GM21717 (cell line): ENCODE measurements at regions not wholly inside any gene's neighbourhood (a gene's known extent, or its start where the extent isn't known, plus 50 kb on each side); places are given as distances from the start of the nearest gene placed in this dataset.
"Not testable (repeated sequence)": the region's sequence is repeated elsewhere in the genome, so short reads cannot be mapped to it uniquely, and the experiment has no call there.

Source experiments
- ATAC-seq: cut with Tn5 transposase; IDR thresholded peaks from one replicate; pipeline ENCODE4 v1.9.1; 2021; ENCODE audit warnings: mild to moderate bottlenecking, moderate library complexity; ENCODE audit not compliant: unreplicated experiment

- ATAC-seq, result no peak
Observed at GRCh38 chr10:78596556-78596955, 472.2 kb upstream of the ZMIZ1 start.

- ATAC-seq, result no peak
Observed at GRCh38 chr10:78597796-78598555, 470.8 kb upstream of the ZMIZ1 start.

- no peak for ATAC-seq
Observed at GRCh38 chr10:78599122-78599853, 469.5 kb upstream of the ZMIZ1 start.

- no peak for ATAC-seq
Observed at GRCh38 chr10:78600121-78600665, 468.6 kb upstream of the ZMIZ1 start.

GRCh38 chr10:78600740-78601139 is 468.0 kb upstream of the ZMIZ1 start:
- ATAC-seq, result no peak

GRCh38 chr10:78602201-78602932 is 466.4 kb upstream of the ZMIZ1 start:
- no peak for ATAC-seq

- no peak for ATAC-seq
Observed at GRCh38 chr10:78604286-78604685, 464.5 kb upstream of the ZMIZ1 start.

- ATAC-seq, result no peak
Observed at GRCh38 chr10:78604721-78605120, 464.0 kb upstream of the ZMIZ1 start.

- no peak for ATAC-seq
Observed at GRCh38 chr10:78605800-78606350, 462.9 kb upstream of the ZMIZ1 start.

- ATAC-seq, result not testable (repeated sequence)
Observed at GRCh38 chr10:78606766-78607165, 462.0 kb upstream of the ZMIZ1 start.

- ATAC-seq, result no peak
Observed at GRCh38 chr10:78609976-78610375, 458.8 kb upstream of the ZMIZ1 start.

GRCh38 chr10:78613132-78613531 is 455.6 kb upstream of the ZMIZ1 start:
- ATAC-seq, result no peak

- no peak for ATAC-seq
Observed at GRCh38 chr10:78614267-78614666, 454.5 kb upstream of the ZMIZ1 start.

GRCh38 chr10:78614744-78615143 is 454.0 kb upstream of the ZMIZ1 start:
- no peak for ATAC-seq

- ATAC-seq, result no peak
Observed at GRCh38 chr10:78616125-78616695, 452.6 kb upstream of the ZMIZ1 start.

GRCh38 chr10:78617115-78617514 is 451.7 kb upstream of the ZMIZ1 start:
- ATAC-seq, result no peak

GRCh38 chr10:78617631-78618030 is 451.1 kb upstream of the ZMIZ1 start:
- ATAC-seq, result no peak

- ATAC-seq, result no peak
Observed at GRCh38 chr10:78618050-78618449, 450.7 kb upstream of the ZMIZ1 start.

- no peak for ATAC-seq
Observed at GRCh38 chr10:78619115-78619851, 449.5 kb upstream of the ZMIZ1 start.

GRCh38 chr10:78619896-78620295 is 448.9 kb upstream of the ZMIZ1 start:
- ATAC-seq, result no peak
